ENCODE measurements at regions not wholly inside any gene's neighbourhood (a gene's known extent, or its start where the extent isn't known, plus 50 kb on each side); places are given as distances from the start of the nearest gene placed in this dataset.

DNA sequence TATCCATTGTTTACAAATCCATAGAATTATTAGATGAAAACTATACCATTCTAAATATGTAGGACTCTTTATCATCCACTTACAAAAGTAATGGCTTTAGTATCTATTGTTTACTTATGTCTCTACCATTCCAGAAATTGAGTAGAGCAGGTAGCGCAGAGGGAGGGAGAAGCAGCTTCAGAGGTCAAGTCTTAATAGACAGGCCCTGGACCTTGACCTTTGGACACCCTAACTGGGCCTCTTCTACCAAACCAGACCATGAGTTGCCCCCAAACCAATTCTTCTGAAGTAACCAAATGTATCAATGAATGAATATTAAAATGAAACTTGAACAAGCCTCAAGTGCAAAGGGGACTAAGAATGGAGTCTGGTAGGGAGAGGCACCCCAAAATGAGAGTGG lies 124.9 kb upstream of the ANKRD55 start:
- intact Hi-C loops (cut with DNase I), result no loop called here

DNA sequence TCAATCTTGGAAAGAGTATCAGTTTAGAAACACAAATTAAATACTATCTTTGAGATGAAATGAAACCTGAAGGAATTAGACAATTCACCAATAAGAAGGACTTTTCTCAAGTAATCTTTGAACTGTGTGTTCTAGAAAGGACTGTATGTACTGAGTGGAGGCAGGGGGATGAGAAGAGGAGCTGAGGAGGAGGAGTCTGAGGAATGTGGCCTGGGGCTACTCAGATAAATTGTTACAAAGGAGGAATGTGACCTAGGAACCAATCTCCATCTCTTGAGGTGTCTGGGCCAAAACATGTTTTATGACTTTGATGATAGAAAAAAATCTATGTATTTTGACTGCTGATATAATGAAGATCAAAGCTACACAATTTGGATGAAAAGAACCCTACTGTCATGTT lies 124.3 kb upstream of the ANKRD55 start:
- intact Hi-C loops (cut with DNase I), result no loop called here
- no peak for DNase-seq (ENCODE audit: low spot score)

More for the DNA sequence above, 124.9 kb upstream of the ANKRD55 start:
- no peak for DNase-seq (ENCODE audit: low spot score)

DNA sequence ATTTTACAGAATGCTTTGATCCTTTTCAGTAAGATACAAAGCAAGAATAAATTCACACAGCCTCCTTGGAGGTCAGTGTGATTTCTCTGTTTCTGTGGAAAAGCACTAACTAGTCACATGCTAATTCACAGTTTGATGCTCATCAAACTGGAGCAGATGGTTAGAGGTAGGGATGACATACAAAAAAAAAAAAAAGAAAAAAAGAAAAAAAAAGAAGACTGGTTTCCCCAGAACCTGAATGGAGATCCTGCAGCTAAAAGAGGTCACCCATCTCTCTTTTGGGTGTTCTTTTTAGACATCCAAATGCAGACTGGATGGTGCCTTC lies 123.7 kb upstream of the ANKRD55 start:
- intact Hi-C loops (cut with DNase I), result no loop called here

GRCh38 chr5:56356121-56356835 lies 123.1 kb upstream of the ANKRD55 start:
- intact Hi-C loops (cut with DNase I), result no loop called here
- no peak for DNase-seq (ENCODE audit: low spot score)

More for the DNA sequence above, 123.7 kb upstream of the ANKRD55 start:
- no peak for DNase-seq (ENCODE audit: low spot score)

DNA sequence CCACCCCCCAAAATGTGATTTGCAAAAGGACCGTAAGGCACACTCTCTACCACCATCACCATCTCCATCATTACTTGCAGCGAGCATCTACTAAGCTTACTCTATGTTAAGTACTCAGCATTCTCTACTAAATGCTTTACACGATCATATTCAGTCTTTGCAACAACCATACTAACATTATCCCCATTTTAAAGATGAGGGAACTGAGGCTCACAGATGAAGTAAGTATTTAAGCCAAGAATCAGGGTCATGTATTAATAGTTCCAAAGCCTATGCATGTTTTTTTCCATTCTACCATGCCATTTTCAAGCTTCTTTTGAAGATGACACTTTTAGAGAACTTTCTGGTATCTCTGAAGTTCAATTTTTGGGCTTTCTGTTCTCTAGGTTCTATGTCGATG lies 121.7 kb upstream of the ANKRD55 start:
- intact Hi-C loops (cut with DNase I), result no loop called here
- no peak for DNase-seq (ENCODE audit: low spot score)

GRCh38 chr5:56352808-56353590 lies 119.9 kb upstream of the ANKRD55 start:
- no peak for DNase-seq (ENCODE audit: low spot score)
- intact Hi-C loops (cut with DNase I), result no loop called here

GRCh38 chr5:56350597-56351170 lies 117.6 kb upstream of the ANKRD55 start:
- DNase-seq (ENCODE audit: low spot score), result peak; percentile 91
- intact Hi-C loops (cut with DNase I), result no loop called here

DNA sequence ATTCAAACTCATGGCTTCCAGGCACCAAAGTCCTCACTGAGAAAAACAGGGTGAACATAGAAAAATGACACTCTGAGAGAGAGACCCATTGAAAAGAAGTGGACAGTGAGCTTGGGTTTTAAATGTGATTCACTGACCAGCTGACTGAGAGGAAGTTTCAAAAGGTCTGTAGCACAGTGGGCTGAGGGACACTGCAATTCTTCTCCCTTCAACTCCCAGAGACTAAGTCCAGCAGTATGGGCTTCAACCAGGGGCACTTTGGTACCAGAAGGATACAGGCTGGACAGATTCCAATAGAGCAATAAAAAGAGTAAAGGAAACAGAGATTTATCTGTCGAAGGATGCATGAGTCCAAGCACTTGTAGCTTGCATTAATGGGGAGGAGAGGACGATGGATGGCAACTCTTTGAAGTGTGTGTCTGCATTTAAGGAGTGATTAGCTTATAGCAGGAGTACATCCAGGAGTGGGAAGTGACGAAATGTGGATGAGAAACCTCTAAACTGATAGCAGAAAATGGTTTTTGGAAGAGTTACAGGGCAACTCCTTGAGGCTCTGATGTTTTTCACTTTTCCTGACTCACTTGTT lies 117.0 kb upstream of the ANKRD55 start:
- DNase-seq (ENCODE audit: low spot score), result no peak
- intact Hi-C loops (cut with DNase I), result no loop called here

DNA sequence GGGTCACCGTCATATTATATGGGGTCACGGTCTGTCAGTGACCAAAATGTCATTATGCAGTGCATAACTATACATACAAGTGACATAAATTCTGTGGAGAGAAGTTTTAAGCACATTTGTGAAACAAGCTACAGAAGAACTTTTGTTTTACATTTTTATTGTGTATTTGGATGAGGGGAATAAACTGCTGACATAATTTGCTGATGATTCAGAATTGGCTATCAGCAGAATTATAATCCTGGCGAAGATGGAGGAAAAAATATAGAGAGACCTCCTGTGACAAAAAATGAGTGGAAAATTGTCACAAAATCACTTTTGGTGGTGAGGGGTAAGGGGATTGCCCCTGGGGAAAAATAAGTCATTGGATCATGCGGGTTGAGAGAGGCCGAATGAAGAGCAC lies 116.3 kb upstream of the ANKRD55 start:
- no peak for DNase-seq (ENCODE audit: low spot score)
- intact Hi-C loops (cut with DNase I), result no loop called here

- no peak for DNase-seq (ENCODE audit: low spot score)
Measured at GRCh38 chr5:56346741-56347535, 113.8 kb upstream of the ANKRD55 start.

GRCh38 chr5:56346044-56346710 lies 113.0 kb upstream of the ANKRD55 start:
- intact Hi-C loops (cut with DNase I), result no loop called here
- no peak for DNase-seq (ENCODE audit: low spot score)

More at GRCh38 chr5:56346741-56347535, 113.8 kb upstream of the ANKRD55 start:
- intact Hi-C loops (cut with DNase I), result no loop called here

- no peak for DNase-seq (ENCODE audit: low spot score)
- intact Hi-C loops (cut with DNase I), result no loop called here
Measured at GRCh38 chr5:56345352-56345751, 112.2 kb upstream of the ANKRD55 start.

GRCh38 chr5:56344594-56344993 lies 111.5 kb upstream of the ANKRD55 start:
- no peak for DNase-seq (ENCODE audit: low spot score)
- intact Hi-C loops (cut with DNase I), result no loop called here

DNA sequence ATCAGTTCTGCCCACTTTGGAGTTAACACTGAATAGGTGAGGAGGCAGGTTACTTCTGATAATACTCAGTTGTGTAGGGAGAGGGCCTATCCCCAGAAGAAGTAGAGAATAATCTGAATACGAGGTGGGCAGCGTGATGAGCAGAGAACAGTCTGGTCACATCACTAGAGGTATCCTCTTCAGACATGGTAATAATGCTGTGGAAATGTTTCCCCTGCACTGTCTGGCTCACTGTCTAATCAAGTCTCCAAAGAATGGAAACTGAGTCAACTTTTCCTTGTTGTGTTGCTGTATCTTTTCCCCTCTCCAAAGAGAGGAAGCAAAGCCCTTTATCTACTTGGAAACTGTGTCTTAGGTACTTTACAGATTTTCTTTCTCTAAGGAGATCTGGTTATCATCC lies 110.9 kb upstream of the ANKRD55 start:
- intact Hi-C loops (cut with DNase I), result no loop called here
- no peak for DNase-seq (ENCODE audit: low spot score)

GRCh38 chr5:56342616-56343015 lies 109.5 kb upstream of the ANKRD55 start:
- intact Hi-C loops (cut with DNase I), result no loop called here
- no peak for DNase-seq (ENCODE audit: low spot score)

DNA sequence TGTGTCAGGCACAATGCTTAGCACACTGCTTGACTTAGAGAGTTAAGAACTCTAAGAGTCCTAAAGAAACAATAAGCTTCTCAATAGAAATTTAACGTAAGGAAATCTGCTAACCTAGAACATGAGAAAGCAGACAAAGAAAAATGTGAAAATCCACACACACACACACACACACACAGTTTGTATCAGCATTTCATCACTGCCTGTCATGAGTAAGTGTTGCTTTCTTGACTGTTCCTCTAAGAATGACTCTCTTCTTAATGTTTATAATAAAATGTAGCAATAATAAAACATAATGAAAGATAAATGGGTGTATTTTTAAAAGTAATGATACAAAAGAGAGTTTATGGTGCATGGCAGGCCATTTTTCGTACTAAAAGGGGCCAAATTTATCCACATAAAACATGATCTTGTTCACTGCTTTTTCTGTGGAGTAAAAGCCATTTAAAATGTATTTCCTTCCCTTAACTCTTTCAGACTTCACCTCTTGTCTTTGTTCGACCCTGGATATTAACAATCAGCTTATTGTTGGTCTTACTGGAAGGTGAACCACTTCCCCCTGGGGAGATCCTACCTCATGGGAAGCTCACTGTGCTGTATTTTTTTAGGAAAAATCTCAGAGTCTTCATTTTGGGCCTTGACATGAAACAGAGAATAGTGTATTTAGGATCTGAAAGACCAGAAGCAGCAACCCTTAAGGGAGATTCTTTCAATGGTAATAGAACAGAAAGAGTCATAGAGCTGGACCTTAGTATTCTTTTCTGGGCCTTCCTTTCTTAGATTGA lies 107.3 kb upstream of the ANKRD55 start:
- DNase-seq (ENCODE audit: low spot score), result no peak
- intact Hi-C loops (cut with DNase I), result no loop called here

DNA sequence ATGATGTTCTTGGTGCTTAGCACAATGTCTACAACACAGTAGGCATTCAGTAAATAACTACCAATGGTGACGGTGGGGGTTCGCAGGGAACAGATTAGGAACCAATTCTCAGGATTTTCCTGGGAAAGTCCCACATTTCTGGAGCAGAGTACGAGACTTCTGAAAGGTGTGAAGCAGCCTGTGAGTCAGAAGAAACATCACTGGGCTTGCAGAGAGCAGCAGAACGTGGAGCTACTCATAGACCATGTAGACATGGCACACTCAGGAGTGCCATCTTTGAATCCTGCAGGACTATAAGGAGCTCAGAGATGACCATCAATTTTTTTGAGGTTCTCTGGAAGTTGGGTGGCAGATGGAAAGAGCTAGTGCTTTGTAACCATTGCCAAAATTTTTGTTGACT lies 106.6 kb upstream of the ANKRD55 start:
- intact Hi-C loops (cut with DNase I), result no loop called here
- DNase-seq (ENCODE audit: low spot score), result no peak

DNA sequence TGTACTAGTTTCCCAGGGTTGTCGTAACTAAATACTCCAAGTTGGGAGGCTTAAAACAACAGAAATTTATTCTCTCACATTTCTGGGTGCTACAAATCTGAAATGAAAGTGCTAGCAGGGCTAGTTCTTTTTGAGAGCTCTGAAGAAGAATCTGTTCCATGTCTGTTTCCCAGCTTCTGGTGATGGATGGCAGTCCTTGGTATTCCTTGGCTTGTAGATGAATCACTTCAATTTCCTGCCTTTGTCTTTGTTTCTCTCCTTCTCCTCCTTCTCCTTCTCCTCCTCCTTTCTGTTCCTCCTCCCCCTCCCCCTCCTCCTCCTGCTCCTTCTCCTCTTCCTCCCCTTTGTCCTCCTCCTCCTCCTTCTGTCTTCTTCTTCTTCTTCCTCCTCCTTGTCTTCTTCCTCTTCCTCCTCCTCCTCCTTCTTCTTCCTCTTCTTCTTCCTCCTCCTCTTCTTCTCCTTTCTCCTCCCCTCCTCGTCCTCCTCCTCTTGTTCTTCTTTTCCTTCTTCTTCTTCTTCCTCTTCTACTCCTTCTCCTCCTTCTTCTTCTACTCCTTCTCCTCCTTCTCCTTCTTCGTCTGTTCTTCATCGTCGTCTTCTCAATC lies 104.7 kb upstream of the ANKRD55 start:
- no peak for DNase-seq (ENCODE audit: low spot score)
- intact Hi-C loops (cut with DNase I), result no loop called here
